ENCODE measurements at regions not wholly inside any gene's neighbourhood (a gene's known extent, or its start where the extent isn't known, plus 50 kb on each side); places are given as distances from the start of the nearest gene placed in this dataset.

GRCh38 chrX:69110116-69110530 is 55.1 kb downstream of the PJA1 start:
- DNase-seq (ENCODE audit: low read depth in 4 of 4, low spot score in 3 of 4): no peak

- DNase-seq (ENCODE audit: low read depth in 4 of 4, low spot score in 3 of 4): no peak
Measured at GRCh38 chrX:69109706-69110105, 55.5 kb downstream of the PJA1 start.

DNA sequence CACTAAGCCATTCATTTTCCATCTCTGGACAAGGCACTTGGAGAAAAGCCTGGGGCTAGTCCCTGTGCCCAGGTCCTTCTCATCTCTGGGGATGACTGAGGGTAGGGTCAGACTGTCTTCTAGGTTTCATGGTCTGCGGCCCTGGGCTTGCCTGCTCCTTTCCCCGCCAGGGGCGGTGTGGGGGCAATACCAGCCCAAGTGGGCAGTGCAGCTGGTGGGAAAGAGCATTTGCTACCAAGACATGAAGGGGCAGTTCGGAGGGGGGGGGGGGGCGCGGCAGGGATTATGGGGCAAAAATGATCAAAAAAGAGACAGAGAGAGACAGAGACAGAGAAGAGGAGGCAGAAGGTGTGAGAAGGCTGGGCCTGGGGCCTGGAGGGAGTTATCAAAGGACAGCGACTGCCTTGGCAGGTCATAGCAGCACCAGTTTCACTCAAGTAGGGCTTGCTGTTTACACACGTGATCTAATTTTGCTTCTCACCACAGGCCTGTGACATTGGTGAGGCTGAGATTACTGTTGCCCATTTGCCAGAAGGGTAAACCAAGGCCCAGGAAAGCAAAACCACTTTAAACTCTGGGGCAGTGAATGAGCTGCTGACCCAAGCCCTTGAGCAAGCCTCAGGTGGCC is 56.1 kb downstream of the PJA1 start:
- no peak for DNase-seq (ENCODE audit: low read depth in 4 of 4, low spot score in 3 of 4)

GRCh38 chrX:69107747-69108401 is 57.4 kb downstream of the PJA1 start:
- no peak for DNase-seq (ENCODE audit: low read depth in 4 of 4, low spot score in 3 of 4)

- DNase-seq (ENCODE audit: low read depth in 4 of 4, low spot score in 3 of 4): peak; percentile 45 to 69 (median 54)
Measured at GRCh38 chrX:69107231-69107739, 58.0 kb downstream of the PJA1 start.

- DNase-seq (ENCODE audit: low read depth in 4 of 4, low spot score in 3 of 4): no peak
Measured at GRCh38 chrX:69104756-69105434, 60.4 kb downstream of the PJA1 start.

DNA sequence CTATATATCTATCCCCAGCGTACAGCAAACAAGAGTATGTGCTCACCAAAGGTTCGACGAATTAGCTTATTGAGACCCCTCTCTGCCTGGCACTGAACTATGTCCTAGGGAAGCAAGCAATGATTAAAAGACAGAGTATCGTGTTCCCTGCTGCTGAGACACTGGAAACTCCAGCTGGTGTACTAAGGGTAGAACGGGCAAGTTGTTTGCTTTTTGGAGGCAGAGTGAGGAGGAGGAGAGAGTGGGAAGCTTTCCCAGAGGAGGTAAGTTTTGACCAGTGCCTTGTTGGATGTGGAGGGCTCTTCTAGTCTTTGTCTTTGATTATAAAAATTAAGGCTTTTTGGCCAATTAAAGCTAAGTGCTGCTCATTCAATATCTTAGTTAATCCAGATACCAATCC is 61.7 kb downstream of the PJA1 start:
- DNase-seq (ENCODE audit: low read depth in 4 of 4, low spot score in 3 of 4): no peak

- DNase-seq (ENCODE audit: low read depth in 4 of 4, low spot score in 3 of 4): no peak
Measured at GRCh38 chrX:69102612-69103194, 62.5 kb downstream of the PJA1 start.

DNA sequence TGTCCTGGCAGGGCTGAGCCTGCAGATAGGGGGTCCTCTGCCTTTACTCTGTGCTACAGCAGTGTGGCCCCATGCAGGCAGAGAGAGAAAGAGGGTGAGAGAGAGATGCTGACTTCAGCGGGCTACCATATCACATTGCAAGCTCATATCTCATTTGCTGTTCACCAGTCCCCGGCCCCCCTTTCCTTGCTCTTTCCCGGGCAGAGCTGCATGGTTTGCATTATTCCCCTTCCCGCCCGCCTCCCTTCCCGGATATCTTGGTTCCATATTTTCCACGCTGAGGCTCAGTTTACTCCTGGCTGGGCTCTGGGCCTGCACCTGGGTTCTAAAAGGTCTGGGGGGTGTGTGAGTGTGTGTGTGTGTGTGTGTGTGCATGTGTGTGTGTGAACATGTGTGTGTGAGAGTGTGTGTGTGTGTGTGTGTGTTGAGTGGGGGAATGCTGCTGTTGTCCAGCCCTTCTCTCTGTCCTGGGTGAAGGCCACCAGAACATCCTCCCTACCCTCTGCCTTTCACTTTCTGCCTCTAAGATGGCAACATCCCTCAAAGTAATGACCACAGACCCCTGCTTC is 63.5 kb downstream of the PJA1 start:
- no peak for DNase-seq (ENCODE audit: low read depth in 4 of 4, low spot score in 3 of 4)

GRCh38 chrX:69100478-69100877 is 64.8 kb downstream of the PJA1 start:
- no peak for DNase-seq (ENCODE audit: low read depth in 4 of 4, low spot score in 3 of 4)

DNA sequence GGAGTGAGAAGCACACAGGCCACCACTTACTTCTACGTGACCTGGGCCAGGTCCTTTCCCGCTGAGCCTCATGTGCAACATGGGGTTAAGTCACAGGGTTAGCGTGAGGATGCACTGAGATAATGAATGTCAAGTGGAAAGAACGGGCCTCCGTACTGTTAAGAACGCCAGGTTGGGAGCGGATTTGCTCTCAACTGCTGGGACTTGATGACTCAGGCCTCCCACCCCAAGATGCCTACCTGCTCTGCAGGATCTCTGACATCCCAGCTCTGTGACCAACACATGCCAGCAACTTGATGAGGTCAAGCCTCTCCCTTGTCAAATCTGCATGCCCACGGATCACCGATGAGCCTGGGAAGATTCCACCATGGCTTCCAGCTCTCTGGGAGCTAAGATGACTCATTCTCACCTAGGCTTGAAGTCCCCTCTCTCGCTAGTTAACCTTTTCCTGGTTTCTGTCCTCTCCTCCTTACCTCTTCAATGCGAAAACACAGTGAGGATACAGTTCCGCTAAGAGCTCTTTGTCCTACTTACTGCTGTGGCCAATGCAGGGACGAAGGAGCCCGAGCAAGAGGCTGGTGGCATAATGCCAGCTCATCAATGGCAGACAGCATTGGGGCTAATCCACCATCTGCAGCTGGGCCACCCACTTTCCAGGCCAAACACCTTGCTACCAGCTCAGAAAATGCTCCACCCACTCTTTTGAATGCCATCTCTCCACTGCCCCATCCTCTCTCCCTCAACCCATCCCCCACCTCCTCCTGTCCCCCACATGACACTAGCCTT is 67.6 kb downstream of the PJA1 start:
- DNase-seq (ENCODE audit: low read depth in 4 of 4, low spot score in 3 of 4): no peak

GRCh38 chrX:69096963-69097362 is 68.3 kb downstream of the PJA1 start:
- no peak for DNase-seq (ENCODE audit: low read depth in 4 of 4, low spot score in 3 of 4)

- no peak for DNase-seq (ENCODE audit: low read depth in 4 of 4, low spot score in 3 of 4)
Measured at GRCh38 chrX:69094977-69095669, 70.1 kb downstream of the PJA1 start.

- no peak for DNase-seq (ENCODE audit: low read depth in 4 of 4, low spot score in 3 of 4)
Measured at GRCh38 chrX:69093960-69094871, 71.0 kb downstream of the PJA1 start.

GRCh38 chrX:69090022-69090421 is 75.2 kb downstream of the PJA1 start:
- DNase-seq (ENCODE audit: low read depth in 4 of 4, low spot score in 3 of 4): no peak

DNA sequence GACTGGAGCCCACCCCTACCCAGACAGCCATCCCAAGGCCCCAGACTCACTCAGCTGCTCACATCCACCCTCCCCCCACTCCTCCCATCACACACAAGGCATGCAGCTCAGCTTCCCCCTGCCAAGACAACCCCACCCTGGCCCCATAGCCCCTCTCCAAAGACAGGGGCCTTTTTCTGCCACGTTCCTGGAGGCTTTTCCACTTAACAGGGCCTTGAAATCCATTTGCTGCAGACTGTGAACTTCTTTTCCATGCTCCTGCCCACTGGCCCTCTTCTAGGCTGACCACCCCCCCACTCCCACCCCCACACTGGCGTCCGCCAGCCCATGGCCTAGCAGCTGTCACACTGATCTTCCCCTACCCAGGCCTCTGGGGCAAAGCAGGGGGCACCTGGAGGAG is 76.0 kb downstream of the PJA1 start:
- no peak for DNase-seq (ENCODE audit: low read depth in 4 of 4, low spot score in 3 of 4)

- no peak for DNase-seq (ENCODE audit: low read depth in 4 of 4, low spot score in 3 of 4)
Measured at GRCh38 chrX:69088171-69088938, 76.9 kb downstream of the PJA1 start.

GRCh38 chrX:69085826-69086225 is 79.4 kb downstream of the PJA1 start:
- DNase-seq (ENCODE audit: low read depth in 4 of 4, low spot score in 3 of 4): no peak
